RWPE1 (cell line): ENCODE measurements at regions not wholly inside any gene's neighbourhood (a gene's known extent, or its start where the extent isn't known, plus 50 kb on each side); places are given as distances from the start of the nearest gene placed in this dataset.

Source experiments
- CTCF ChIA-PET: fragments of 350-600 bp; sonication (Branson Sonifier 250); formaldehyde crosslinking; extraction: SDS; loops from one replicate; lab custom pipeline; 2021; lab: Yijun Ruan, JAX
- POLR2A ChIA-PET: fragments of 400-600 bp; formaldehyde crosslinking; extraction: SDS; loops from one replicate; lab custom pipeline; 2020; ENCODE audit warnings: antibody characterized with exemption; ENCODE audit not compliant: low non-redundant PET; lab: Yijun Ruan, JAX
- DNase-seq: peaks from one replicate; pipeline ENCODE4 v3.0.0; 2012; ENCODE audit warnings: low spot score
- H3K27ac ChIP-seq: fragments of 450-650 bp; 2 replicates; pipeline ENCODE4 v1.5.1; 2017
- TF ChIP-seq, protein P1 (sequence below): fragments of 450-650 bp; conservative IDR thresholded peaks from 2 replicates; pipeline ENCODE4 v1.5.1; 2017; ENCODE audit warnings: low read depth, mild to moderate bottlenecking

DNA sequence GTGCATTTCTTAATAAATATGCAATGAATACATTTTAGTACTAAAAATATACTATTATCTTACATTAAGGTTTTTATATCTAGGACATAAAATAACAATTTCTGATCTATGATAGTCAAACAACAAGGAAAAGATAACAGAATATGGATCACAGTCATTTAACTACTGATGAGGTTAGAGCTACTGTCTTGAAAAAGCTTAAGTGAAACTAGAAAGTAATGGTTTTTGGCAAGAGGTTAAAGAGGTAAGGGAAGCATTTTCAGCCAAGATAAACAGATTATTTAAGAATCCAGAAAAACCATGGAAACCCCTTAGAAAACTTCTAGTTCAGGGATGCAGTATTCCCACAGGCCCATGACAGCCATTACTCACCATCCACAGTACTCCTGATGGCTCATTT, 787.4 kb downstream of the DACH1 start:
- CTCF ChIA-PET = interaction anchor here (0.6 kb wide), 1 partner anchor 12 kb away, joined by 3 read pairs; no protein-coding TSS in a partner anchor
- TF ChIP-seq, protein P1, sequence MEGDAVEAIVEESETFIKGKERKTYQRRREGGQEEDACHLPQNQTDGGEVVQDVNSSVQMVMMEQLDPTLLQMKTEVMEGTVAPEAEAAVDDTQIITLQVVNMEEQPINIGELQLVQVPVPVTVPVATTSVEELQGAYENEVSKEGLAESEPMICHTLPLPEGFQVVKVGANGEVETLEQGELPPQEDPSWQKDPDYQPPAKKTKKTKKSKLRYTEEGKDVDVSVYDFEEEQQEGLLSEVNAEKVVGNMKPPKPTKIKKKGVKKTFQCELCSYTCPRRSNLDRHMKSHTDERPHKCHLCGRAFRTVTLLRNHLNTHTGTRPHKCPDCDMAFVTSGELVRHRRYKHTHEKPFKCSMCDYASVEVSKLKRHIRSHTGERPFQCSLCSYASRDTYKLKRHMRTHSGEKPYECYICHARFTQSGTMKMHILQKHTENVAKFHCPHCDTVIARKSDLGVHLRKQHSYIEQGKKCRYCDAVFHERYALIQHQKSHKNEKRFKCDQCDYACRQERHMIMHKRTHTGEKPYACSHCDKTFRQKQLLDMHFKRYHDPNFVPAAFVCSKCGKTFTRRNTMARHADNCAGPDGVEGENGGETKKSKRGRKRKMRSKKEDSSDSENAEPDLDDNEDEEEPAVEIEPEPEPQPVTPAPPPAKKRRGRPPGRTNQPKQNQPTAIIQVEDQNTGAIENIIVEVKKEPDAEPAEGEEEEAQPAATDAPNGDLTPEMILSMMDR = no peak
- no peak overlapping the region for H3K27ac ChIP-seq
- DNase-seq = no peak
- POLR2A ChIA-PET = no interaction called here

DNA sequence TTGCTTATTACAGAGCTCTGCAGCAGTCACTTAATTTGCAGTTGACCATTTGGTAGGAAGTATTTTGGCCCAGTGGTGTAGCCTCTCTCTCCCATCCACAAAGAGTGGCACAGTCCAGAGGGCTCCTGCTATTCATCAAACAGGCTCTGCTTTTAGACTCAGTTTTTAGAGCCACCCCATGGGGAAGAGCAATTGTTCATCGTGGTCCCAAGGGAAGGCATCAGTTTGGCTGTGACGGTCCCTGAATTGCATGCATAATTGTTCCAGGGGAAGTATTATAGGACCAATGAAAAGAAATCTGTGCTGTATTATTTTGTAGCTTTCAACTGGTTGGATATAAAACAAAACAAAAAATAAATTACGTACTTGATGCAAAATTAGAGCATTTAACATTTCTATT, 799.0 kb downstream of the DACH1 start:
- no peak overlapping the region for H3K27ac ChIP-seq
- TF ChIP-seq, protein P1 = no peak
- DNase-seq = no peak
- ChIA-PET CTCF (no interaction called here), POLR2A (no interaction called here)

DNA sequence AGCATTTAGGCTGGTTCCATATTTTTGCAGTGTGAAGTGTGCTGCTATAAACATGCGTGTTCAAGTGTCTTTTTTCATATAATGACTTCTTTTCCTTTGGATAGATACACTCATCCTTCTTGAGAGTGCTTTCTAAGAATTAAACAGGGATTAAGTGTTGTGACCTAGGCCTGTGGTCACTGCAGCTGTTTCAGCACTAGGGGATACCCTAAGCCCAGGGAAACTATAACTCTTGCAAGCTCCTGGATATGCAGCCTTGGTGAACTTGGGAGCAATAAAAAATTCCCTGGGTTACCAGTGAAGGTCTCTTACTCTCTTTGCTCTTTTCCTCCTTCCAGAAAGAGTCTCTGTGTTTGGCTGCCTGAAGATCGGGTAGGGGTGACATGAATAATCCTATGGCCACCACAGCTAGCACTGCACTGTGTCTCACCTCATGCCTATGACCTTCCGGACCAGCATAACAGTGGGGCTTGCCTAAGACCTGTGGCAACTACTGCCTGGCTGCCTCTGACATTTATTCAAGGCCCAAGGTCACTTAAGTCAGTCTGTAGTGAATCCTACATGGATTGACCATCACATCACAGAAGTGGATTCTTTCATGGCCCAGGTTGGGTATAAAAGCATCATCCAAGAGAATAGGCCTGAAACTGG, 799.7 kb downstream of the DACH1 start:
- H3K27ac ChIP-seq = no peak overlapping the region
- DNase-seq = no peak
- CTCF ChIA-PET = no interaction called here

DNA sequence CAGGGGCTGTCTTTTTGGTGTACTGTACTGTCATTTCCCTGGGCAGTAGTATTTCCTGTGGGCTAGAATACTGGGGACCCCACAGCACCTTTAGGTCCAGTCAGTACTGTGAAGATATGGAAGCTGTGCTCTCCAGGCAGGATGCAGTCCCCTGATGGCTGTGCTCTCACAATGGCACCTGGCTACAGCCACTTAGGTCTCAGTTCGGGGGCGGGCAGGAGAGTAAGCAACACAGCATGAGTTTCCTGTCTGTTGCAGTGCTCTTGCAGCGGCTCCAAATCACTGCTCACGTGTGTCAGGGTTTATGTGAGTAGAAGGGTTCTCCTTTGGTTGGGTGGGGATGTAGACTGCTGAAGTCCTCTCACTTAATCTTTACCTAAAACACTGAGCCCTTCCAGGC, 810.4 kb downstream of the DACH1 start:
- TF ChIP-seq, protein P1 = no peak
- CTCF ChIA-PET = no interaction called here
- POLR2A ChIA-PET = no interaction called here
- DNase-seq = no peak
- no peak overlapping the region for H3K27ac ChIP-seq

More for the DNA sequence above, 799.7 kb downstream of the DACH1 start:
- TF ChIP-seq, protein P1 = no peak
- POLR2A ChIA-PET = no interaction called here

DNA sequence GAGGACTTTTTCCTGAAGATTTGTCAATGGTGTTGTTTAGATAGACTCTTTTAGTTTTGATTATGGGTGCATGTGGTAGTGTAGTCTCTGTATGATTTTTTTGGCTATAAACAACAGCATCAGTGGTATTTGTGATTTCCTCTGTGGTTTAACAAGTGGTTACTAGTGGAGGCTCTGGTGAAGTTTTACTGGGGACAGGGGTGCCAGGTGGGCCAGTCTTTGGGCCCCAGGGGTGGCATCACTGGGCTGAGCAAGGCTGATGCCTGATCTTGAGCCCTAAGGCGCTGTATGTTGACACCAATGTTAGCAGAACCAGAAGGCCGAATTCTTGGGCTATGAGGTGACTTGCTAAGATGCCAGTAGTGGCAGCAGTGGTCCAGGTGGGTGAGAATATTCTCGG, 811.4 kb downstream of the DACH1 start:
- H3K27ac ChIP-seq = no peak overlapping the region
- POLR2A ChIA-PET = no interaction called here
- DNase-seq = no peak
- TF ChIP-seq, protein P1 = no peak
- CTCF ChIA-PET = no interaction called here

DNA sequence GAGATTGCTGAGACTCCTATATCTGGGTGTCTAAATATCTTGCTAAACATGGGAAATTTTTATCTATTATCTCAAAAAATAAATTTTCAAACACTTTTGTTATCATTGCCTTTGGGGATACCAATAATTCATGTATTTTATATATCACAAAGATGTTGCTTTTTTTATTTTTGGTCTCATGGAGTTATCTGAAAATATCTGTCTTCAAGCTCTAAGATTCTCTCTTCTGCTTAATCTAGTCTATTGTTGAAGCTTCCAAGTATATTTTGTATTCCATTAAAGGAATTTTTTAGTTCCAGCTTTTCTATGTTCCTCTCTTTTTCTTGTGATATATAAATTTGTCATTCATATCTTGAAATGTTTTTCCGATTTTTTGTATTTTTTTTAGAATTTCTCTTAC, 812.0 kb downstream of the DACH1 start:
- TF ChIP-seq, protein P1 = no peak
- ChIA-PET POLR2A (no interaction called here), CTCF (no interaction called here)
- no peak overlapping the region for H3K27ac ChIP-seq
- no peak for DNase-seq
